Immature natural killer cell (primary cell): ENCODE measurements at regions not wholly inside any gene's neighbourhood (a gene's known extent, or its start where the extent isn't known, plus 50 kb on each side); places are given as distances from the start of the nearest gene placed in this dataset.

Experiments
- DNase-seq, 3 donors: peaks; one replicate each; pipeline ENCODE4 v3.0.0; 2022; ENCODE audit warnings: mixed read lengths in 1 of 3
- H3K27ac Mint-ChIP-seq, 6 donors: one replicate each; pipeline ENCODE4 v1.8.0; 2020; ENCODE audit warnings: mixed read lengths in 6 of 6, mild to moderate bottlenecking in 5 of 6, inconsistent platforms in 4 of 6, moderate library complexity in 3 of 6
- H3K27me3 Mint-ChIP-seq, 3 donors: one replicate each; pipeline ENCODE4 v1.8.0; 2020 to 2021; ENCODE audit warnings: low read depth in 3 of 3, mild to moderate bottlenecking in 3 of 3, mixed read lengths in 3 of 3, moderate library complexity in 3 of 3, inconsistent platforms in 1 of 3
- H3K36me3 Mint-ChIP-seq, 3 donors: one replicate each; pipeline ENCODE4 v1.8.0; 2020; ENCODE audit warnings: mixed read lengths in 3 of 3, inconsistent platforms in 2 of 3, mild to moderate bottlenecking in 2 of 3
- H3K4me1 Mint-ChIP-seq, 2 donors: one replicate each; pipeline ENCODE4 v1.8.0; 2020; ENCODE audit warnings: inconsistent platforms in 2 of 2, mild to moderate bottlenecking in 2 of 2, mixed read lengths in 2 of 2, moderate library complexity in 1 of 2
- H3K4me3 Mint-ChIP-seq, 5 donors: one replicate each; pipeline ENCODE4 v1.8.0; 2020; ENCODE audit warnings: mild to moderate bottlenecking in 5 of 5, mixed read lengths in 5 of 5, inconsistent platforms in 3 of 5, moderate library complexity in 3 of 5
- H3K9me3 Mint-ChIP-seq, 6 donors: one replicate each; pipeline ENCODE4 v1.8.0; 2020; ENCODE audit warnings: mild to moderate bottlenecking in 6 of 6, mixed read lengths in 6 of 6, inconsistent platforms in 4 of 6, moderate library complexity in 3 of 6

GRCh38 chr2:79453918-79454317 is 58.9 kb upstream of the CTNNA2 start:
- no peak for DNase-seq
- H3K36me3 Mint-ChIP-seq = no peaks in the 10 kb centered on the region
- peaks cover 0 to 16% (median 12%) of the 10 kb centered on the region in 6 donors for H3K9me3 Mint-ChIP-seq
- no peak overlapping the region for H3K4me3 Mint-ChIP-seq
- peaks cover 0 to 2% (median 0%) of the 10 kb centered on the region in 3 donors for H3K27me3 Mint-ChIP-seq
- no peaks in the 10 kb centered on the region for H3K4me1 Mint-ChIP-seq
- no peak overlapping the region for H3K27ac Mint-ChIP-seq

GRCh38 chr2:79452651-79453050 is 60.2 kb upstream of the CTNNA2 start:
- Mint-ChIP-seq H3K4me3 (no peak overlapping the region), H3K27ac (no peak overlapping the region), H3K9me3 (peaks cover 0 to 21% (median 11%) of the 10 kb centered on the region in 6 donors), H3K27me3 (peaks cover 0 to 2% (median 0%) of the 10 kb centered on the region in 3 donors), H3K36me3 (no peaks in the 10 kb centered on the region), H3K4me1 (no peaks in the 10 kb centered on the region)
- no peak for DNase-seq

- Mint-ChIP-seq H3K4me3 (no peak overlapping the region), H3K27me3 (peaks cover 0 to 2% (median 0%) of the 10 kb centered on the region in 3 donors), H3K27ac (no peak overlapping the region), H3K4me1 (no peaks in the 10 kb centered on the region), H3K9me3 (peaks cover 4 to 51% (median 16%) of the 10 kb centered on the region in 6 donors), H3K36me3 (no peaks in the 10 kb centered on the region)
- no peak for DNase-seq
Measured at GRCh38 chr2:79447463-79447862, 65.4 kb upstream of the CTNNA2 start.

- H3K4me1 Mint-ChIP-seq = no peaks in the 10 kb centered on the region
- DNase-seq = no peak
- peaks cover 4 to 53% (median 17%) of the 10 kb centered on the region in 6 donors for H3K9me3 Mint-ChIP-seq
- H3K27ac Mint-ChIP-seq = no peak overlapping the region
- no peak overlapping the region for H3K4me3 Mint-ChIP-seq
- no peaks in the 10 kb centered on the region for H3K27me3 Mint-ChIP-seq
- no peaks in the 10 kb centered on the region for H3K36me3 Mint-ChIP-seq
Measured at GRCh38 chr2:79446313-79446712, 66.5 kb upstream of the CTNNA2 start.

GRCh38 chr2:79437433-79438267 is 75.2 kb upstream of the CTNNA2 start:
- peaks cover 0 to 4% (median 4%) of the 10 kb centered on the region in 3 donors for H3K36me3 Mint-ChIP-seq
- no peak overlapping the region for H3K4me3 Mint-ChIP-seq
- H3K27ac Mint-ChIP-seq = no peak overlapping the region
- no peak for DNase-seq
- no peaks in the 10 kb centered on the region for H3K27me3 Mint-ChIP-seq
- peaks cover 7 to 39% (median 18%) of the 10 kb centered on the region in 6 donors for H3K9me3 Mint-ChIP-seq
- H3K4me1 Mint-ChIP-seq = no peaks in the 10 kb centered on the region

- Mint-ChIP-seq H3K36me3 (peaks cover 0 to 4% (median 4%) of the 10 kb centered on the region in 3 donors), H3K4me3 (no peak overlapping the region), H3K27me3 (no peaks in the 10 kb centered on the region), H3K27ac (no peak overlapping the region), H3K9me3 (peaks cover 2 to 43% (median 15%) of the 10 kb centered on the region in 6 donors), H3K4me1 (no peaks in the 10 kb centered on the region)
- DNase-seq = no peak
Measured at GRCh38 chr2:79434362-79434761, 78.5 kb upstream of the CTNNA2 start.

GRCh38 chr2:79432731-79433146 is 80.1 kb upstream of the CTNNA2 start:
- DNase-seq = no peak
- H3K9me3 Mint-ChIP-seq = peaks cover under 1 to 44% (median 15%) of the 10 kb centered on the region in 6 donors
- no peak overlapping the region for H3K27ac Mint-ChIP-seq
- peaks cover 0 to 4% (median 4%) of the 10 kb centered on the region in 3 donors for H3K36me3 Mint-ChIP-seq
- H3K4me1 Mint-ChIP-seq = no peaks in the 10 kb centered on the region
- no peak overlapping the region for H3K4me3 Mint-ChIP-seq
- no peaks in the 10 kb centered on the region for H3K27me3 Mint-ChIP-seq

- Mint-ChIP-seq H3K36me3 (no peaks in the 10 kb centered on the region), H3K9me3 (peaks cover 0 to 37% (median 4%) of the 10 kb centered on the region in 6 donors), H3K4me3 (no peak overlapping the region), H3K27me3 (no peaks in the 10 kb centered on the region), H3K4me1 (no peaks in the 10 kb centered on the region), H3K27ac (no peak overlapping the region)
- DNase-seq = no peak
Measured at GRCh38 chr2:79428745-79429144, 84.1 kb upstream of the CTNNA2 start.

- H3K4me3 Mint-ChIP-seq = no peak overlapping the region
- DNase-seq = no peak
- H3K27me3 Mint-ChIP-seq = no peaks in the 10 kb centered on the region
- no peak overlapping the region for H3K27ac Mint-ChIP-seq
- no peaks in the 10 kb centered on the region for H3K4me1 Mint-ChIP-seq
- H3K36me3 Mint-ChIP-seq = no peaks in the 10 kb centered on the region
- H3K9me3 Mint-ChIP-seq = peaks cover 3 to 33% (median 18%) of the 10 kb centered on the region in 6 donors
Measured at GRCh38 chr2:79414690-79415089, 98.2 kb upstream of the CTNNA2 start.

GRCh38 chr2:79394485-79394859 is 118.4 kb upstream of the CTNNA2 start:
- H3K27me3 Mint-ChIP-seq = no peaks in the 10 kb centered on the region
- H3K27ac Mint-ChIP-seq = no peak overlapping the region
- H3K4me1 Mint-ChIP-seq = no peaks in the 10 kb centered on the region
- H3K4me3 Mint-ChIP-seq = no peak overlapping the region
- no peak for DNase-seq
- peaks cover 0 to 59% (median 27%) of the 10 kb centered on the region in 6 donors for H3K9me3 Mint-ChIP-seq
- no peaks in the 10 kb centered on the region for H3K36me3 Mint-ChIP-seq

- DNase-seq = no peak
- H3K27me3 Mint-ChIP-seq = no peaks in the 10 kb centered on the region
- no peaks in the 10 kb centered on the region for H3K4me1 Mint-ChIP-seq
- no peak overlapping the region for H3K27ac Mint-ChIP-seq
- H3K9me3 Mint-ChIP-seq = peaks cover 0 to 62% (median 29%) of the 10 kb centered on the region in 6 donors
- no peak overlapping the region for H3K4me3 Mint-ChIP-seq
- no peaks in the 10 kb centered on the region for H3K36me3 Mint-ChIP-seq
Measured at GRCh38 chr2:79393806-79394484, 118.9 kb upstream of the CTNNA2 start.

- H3K27ac Mint-ChIP-seq = no peak overlapping the region
- no peak for DNase-seq
- no peaks in the 10 kb centered on the region for H3K4me1 Mint-ChIP-seq
- H3K36me3 Mint-ChIP-seq = no peaks in the 10 kb centered on the region
- no peaks in the 10 kb centered on the region for H3K27me3 Mint-ChIP-seq
- H3K4me3 Mint-ChIP-seq = no peak overlapping the region
- peaks cover 0 to 62% (median 29%) of the 10 kb centered on the region in 6 donors for H3K9me3 Mint-ChIP-seq
Measured at GRCh38 chr2:79393107-79393685, 119.7 kb upstream of the CTNNA2 start.

- DNase-seq = no peak
- peaks cover 5 to 70% (median 32%) of the 10 kb centered on the region in 6 donors for H3K9me3 Mint-ChIP-seq
- no peak overlapping the region for H3K4me3 Mint-ChIP-seq
- H3K4me1 Mint-ChIP-seq = no peaks in the 10 kb centered on the region
- peaks cover 0 to 2% (median 0%) of the 10 kb centered on the region in 3 donors for H3K27me3 Mint-ChIP-seq
- no peak overlapping the region for H3K27ac Mint-ChIP-seq
- H3K36me3 Mint-ChIP-seq = peaks cover 0 to 3% (median 0%) of the 10 kb centered on the region in 3 donors
Measured at GRCh38 chr2:79389481-79389880, 123.4 kb upstream of the CTNNA2 start.

GRCh38 chr2:79388024-79388423 is 124.8 kb upstream of the CTNNA2 start:
- Mint-ChIP-seq H3K27me3 (peaks cover 0 to 4% (median 0%) of the 10 kb centered on the region in 3 donors), H3K36me3 (peaks cover 0 to 3% (median 0%) of the 10 kb centered on the region in 3 donors), H3K4me3 (no peak overlapping the region), H3K4me1 (no peaks in the 10 kb centered on the region), H3K27ac (no peak overlapping the region), H3K9me3 (peaks cover 7 to 58% (median 24%) of the 10 kb centered on the region in 6 donors)
- DNase-seq = no peak
